BJ (cell line): ENCODE measurements at regions not wholly inside any gene's neighbourhood (a gene's known extent, or its start where the extent isn't known, plus 50 kb on each side); places are given as distances from the start of the nearest gene placed in this dataset.

ENCODE experiments used
- CTCF ChIA-PET: fragments of 350-600 bp; formaldehyde crosslinking; extraction: SDS; loops from one replicate; lab custom pipeline; 2021; ENCODE audit warnings: antibody characterized with exemption, inconsistent platforms; lab: Yijun Ruan, JAX
- POLR2A ChIA-PET: fragments of 300-600 bp; sonication (Branson Sonifier 250); formaldehyde crosslinking; extraction: SDS; loops from one replicate; lab custom pipeline; 2021; ENCODE audit warnings: antibody characterized with exemption; lab: Charles Lee
- DNase-seq: peaks from one replicate; pipeline ENCODE4 v3.0.0-alpha.2; 2011; ENCODE audit warnings: low read depth
- H3K27me3 ChIP-seq: 2 replicates; pipeline ENCODE4 v1.6.0; 2011; ENCODE audit warnings: low read length; ENCODE audit not compliant: control insufficient read depth, insufficient read depth
- H3K36me3 ChIP-seq: 2 replicates; pipeline ENCODE4 v1.5.1; 2011; ENCODE audit warnings: low read length; ENCODE audit not compliant: control insufficient read depth, insufficient read depth
- H3K4me3 ChIP-seq: 2 replicates; pipeline ENCODE4 v1.5.1; 2011; ENCODE audit warnings: low read depth, mild to moderate bottlenecking, control low read depth, low read length
- TF ChIP-seq, protein P1 (sequence below): IDR thresholded peaks from 2 replicates; pipeline ENCODE4 v1.5.1; 2011; ENCODE audit warnings: low read depth, mild to moderate bottlenecking, control low read depth, inconsistent platforms, low read length, moderate library complexity; ENCODE audit not compliant: insufficient read depth

GRCh38 chr3:145176907-145177306 is 984.1 kb downstream of the PLOD2 start:
- TF ChIP-seq, protein P1, sequence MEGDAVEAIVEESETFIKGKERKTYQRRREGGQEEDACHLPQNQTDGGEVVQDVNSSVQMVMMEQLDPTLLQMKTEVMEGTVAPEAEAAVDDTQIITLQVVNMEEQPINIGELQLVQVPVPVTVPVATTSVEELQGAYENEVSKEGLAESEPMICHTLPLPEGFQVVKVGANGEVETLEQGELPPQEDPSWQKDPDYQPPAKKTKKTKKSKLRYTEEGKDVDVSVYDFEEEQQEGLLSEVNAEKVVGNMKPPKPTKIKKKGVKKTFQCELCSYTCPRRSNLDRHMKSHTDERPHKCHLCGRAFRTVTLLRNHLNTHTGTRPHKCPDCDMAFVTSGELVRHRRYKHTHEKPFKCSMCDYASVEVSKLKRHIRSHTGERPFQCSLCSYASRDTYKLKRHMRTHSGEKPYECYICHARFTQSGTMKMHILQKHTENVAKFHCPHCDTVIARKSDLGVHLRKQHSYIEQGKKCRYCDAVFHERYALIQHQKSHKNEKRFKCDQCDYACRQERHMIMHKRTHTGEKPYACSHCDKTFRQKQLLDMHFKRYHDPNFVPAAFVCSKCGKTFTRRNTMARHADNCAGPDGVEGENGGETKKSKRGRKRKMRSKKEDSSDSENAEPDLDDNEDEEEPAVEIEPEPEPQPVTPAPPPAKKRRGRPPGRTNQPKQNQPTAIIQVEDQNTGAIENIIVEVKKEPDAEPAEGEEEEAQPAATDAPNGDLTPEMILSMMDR, result no peak
- Histone ChIP-seq H3K4me3 (no peak overlapping the region), H3K36me3 (no peaks in the 10 kb centered on the region), H3K27me3 (no peaks in the 10 kb centered on the region)
- CTCF ChIA-PET, result no interaction called here
- no peak for DNase-seq
- POLR2A ChIA-PET, result no interaction called here

DNA sequence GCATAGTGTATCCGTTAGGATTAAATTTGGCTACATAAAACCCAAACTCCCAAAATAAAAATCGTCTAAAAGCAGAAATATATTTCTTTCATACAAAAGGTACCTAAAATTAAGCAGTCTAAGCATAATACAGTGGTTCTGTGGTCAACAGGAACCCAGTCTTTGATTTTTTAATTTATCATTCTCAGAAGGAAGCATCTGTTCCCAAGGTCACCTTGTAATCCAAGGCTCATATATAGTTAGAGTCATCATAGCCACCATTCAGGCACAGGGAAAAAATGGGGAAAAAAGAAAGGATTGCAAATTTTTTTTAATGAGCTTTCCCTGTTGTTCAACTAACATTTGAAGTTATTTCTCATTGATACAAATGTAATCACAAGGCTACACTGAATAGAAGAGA is 983.2 kb downstream of the PLOD2 start:
- no peak for DNase-seq
- POLR2A ChIA-PET, result no interaction called here
- Histone ChIP-seq H3K4me3 (no peak overlapping the region), H3K27me3 (no peaks in the 10 kb centered on the region), H3K36me3 (no peaks in the 10 kb centered on the region)
- TF ChIP-seq, protein P1, result no peak
- CTCF ChIA-PET, result no interaction called here

- ChIA-PET POLR2A (interaction anchor here (0.6 kb wide), 1 partner anchor 357 kb away, joined by 5 read pairs; no protein-coding TSS in a partner anchor), CTCF (no interaction called here)
- peak; percentile 9 for DNase-seq
- TF ChIP-seq, protein P1, result no peak
- no peak overlapping the region for H3K4me3 ChIP-seq
- no peaks in the 10 kb centered on the region for H3K27me3 ChIP-seq
- H3K36me3 ChIP-seq, result no peaks in the 10 kb centered on the region
Measured at GRCh38 chr3:145182196-145182911, 978.6 kb downstream of the PLOD2 start.

DNA sequence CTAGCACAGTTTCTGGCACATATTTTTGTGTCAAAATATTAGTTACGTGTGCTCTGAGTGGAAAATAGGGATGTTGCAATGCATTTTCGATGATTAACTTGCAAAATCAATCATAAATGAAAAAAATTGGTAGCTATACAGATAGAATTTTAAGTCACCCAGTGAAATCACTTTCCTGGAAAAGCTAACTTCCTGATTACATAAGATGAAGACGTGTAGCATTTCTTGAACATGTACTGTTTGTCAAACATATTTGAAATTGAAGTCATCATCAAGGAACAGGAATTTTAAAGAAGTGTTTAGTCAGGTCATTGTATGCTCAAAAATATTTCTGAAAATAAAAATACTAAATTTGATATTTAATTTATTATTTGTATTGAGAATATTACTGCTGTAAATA is 977.7 kb downstream of the PLOD2 start:
- CTCF ChIA-PET, result no interaction called here
- POLR2A ChIA-PET, result interaction anchor here (0.6 kb wide), 1 partner anchor 358 kb away, joined by 5 read pairs; no protein-coding TSS in a partner anchor
- Histone ChIP-seq H3K4me3 (no peak overlapping the region), H3K27me3 (no peaks in the 10 kb centered on the region), H3K36me3 (no peaks in the 10 kb centered on the region)
- DNase-seq, result no peak
- TF ChIP-seq, protein P1, result no peak

DNA sequence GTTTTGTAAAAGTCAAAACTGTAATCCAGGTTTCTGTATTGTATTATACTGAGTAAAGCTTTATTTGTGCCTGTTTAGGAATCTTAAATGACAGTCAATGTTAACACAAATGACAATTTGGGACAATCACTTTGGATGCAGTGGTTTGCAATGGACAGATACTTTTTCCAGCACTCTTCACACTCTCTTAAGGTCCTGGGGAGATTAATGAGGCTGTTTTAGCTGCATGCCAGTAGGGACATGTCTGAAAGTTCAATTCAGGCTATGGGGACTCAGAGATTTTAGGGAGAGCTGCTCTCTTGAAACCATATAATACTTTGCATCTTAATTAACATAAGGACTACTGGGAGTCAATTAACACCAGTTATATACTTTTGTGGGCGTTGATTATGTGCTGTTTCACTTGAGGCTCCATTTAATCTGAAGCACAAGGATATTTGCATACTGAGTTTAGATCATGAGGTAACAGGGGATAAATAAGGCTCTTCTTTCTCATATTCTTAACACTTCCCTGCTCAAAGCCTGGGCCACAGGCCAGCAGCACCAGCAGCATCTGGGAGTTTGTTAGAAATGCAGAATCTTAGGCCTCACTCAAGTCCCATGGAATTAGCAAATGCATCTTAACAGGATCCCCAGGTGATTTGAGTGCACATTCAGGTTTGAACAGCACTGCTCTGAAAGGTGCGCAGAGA is 972.8 kb downstream of the PLOD2 start:
- H3K4me3 ChIP-seq, result no peak overlapping the region
- CTCF ChIA-PET, result no interaction called here

More for the DNA sequence above, 972.8 kb downstream of the PLOD2 start:
- TF ChIP-seq, protein P1, result no peak
- no peak for DNase-seq
- POLR2A ChIA-PET, result no interaction called here
- no peaks in the 10 kb centered on the region for H3K36me3 ChIP-seq
- no peaks in the 10 kb centered on the region for H3K27me3 ChIP-seq
